ENCODE measurements at regions not wholly inside any gene's neighbourhood (a gene's known extent, or its start where the extent isn't known, plus 50 kb on each side); places are given as distances from the start of the nearest gene placed in this dataset.

DNA sequence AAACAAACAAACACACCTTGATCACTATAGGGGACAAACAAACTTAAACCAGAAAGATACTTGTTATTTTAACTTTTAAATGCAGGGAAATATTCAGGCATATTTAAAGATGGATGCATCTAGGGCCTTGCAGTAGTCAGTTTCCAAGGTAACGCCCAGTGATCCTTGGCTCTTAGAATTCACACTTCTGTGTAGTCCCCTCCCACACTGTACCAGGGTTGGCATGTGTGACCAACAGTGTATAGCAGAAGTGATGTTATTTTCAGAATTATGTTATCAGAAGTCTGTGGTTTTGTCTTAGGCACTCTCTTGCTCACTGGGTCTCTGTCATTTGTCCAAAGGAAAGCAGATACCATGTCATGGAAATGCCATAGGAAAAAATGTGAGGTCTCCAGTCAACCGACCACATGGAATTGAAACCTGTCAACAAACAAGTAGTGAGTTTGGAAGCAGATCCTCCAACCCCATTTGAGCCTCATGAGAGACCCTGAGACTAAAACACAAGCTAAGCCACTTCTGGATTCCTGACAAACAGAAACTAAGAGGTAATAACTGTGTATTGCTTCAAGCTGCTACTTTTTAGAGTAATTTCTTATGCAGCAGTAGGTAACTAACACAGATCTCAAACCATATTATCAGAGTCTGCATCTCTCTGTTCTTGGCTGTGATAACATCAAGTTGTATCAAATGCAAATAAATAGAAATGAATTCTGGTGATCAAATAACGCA, 670.3 kb downstream of the KCTD8 start:
- WGBS, 4 donors: 75 to 81% (median 78%) methylated on average over 3 of the region's 3 CpGs
- intact Hi-C loops (cut with DNase I): loop anchor here in 1 of 2 donors (10.0 kb wide), 1 partner anchor 716 kb away; no protein-coding TSS in a partner anchor

GRCh38 chr4:43781125-43781524, 667.5 kb downstream of the KCTD8 start:
- no peaks in the 10 kb centered on the region for H3K4me1 ChIP-seq (replicated peaks in 1 of 2)
- H3K27ac ChIP-seq: no peak overlapping the region
- no peaks in the 10 kb centered on the region for H3K27me3 ChIP-seq
- no peak for TF ChIP-seq POLR2A (IDR thresholded peaks at IDR 0.05)
- TF ChIP-seq, protein P1, sequence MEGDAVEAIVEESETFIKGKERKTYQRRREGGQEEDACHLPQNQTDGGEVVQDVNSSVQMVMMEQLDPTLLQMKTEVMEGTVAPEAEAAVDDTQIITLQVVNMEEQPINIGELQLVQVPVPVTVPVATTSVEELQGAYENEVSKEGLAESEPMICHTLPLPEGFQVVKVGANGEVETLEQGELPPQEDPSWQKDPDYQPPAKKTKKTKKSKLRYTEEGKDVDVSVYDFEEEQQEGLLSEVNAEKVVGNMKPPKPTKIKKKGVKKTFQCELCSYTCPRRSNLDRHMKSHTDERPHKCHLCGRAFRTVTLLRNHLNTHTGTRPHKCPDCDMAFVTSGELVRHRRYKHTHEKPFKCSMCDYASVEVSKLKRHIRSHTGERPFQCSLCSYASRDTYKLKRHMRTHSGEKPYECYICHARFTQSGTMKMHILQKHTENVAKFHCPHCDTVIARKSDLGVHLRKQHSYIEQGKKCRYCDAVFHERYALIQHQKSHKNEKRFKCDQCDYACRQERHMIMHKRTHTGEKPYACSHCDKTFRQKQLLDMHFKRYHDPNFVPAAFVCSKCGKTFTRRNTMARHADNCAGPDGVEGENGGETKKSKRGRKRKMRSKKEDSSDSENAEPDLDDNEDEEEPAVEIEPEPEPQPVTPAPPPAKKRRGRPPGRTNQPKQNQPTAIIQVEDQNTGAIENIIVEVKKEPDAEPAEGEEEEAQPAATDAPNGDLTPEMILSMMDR (IDR thresholded peaks at IDR 0.05): no peak
- no peak for DNase-seq
- intact Hi-C loops (cut with DNase I): no loop called here
- no peaks in the 10 kb centered on the region for H3K36me3 ChIP-seq (replicated peaks in 1 of 2)
- no peaks in the 10 kb centered on the region for H3K9me3 ChIP-seq (replicated peaks in 1 of 3)
- no peak overlapping the region for H3K4me3 ChIP-seq

More for the DNA sequence above, 670.3 kb downstream of the KCTD8 start:
- Histone ChIP-seq H3K27ac (no peak overlapping the region), H3K27me3 (no peaks in the 10 kb centered on the region), H3K9me3 (replicated peaks in 1 of 3) (no peaks in the 10 kb centered on the region), H3K4me3 (no peak overlapping the region), H3K36me3 (replicated peaks in 1 of 2) (no peaks in the 10 kb centered on the region), H3K4me1 (replicated peaks in 1 of 2) (no peaks in the 10 kb centered on the region)
- TF ChIP-seq POLR2A (IDR thresholded peaks at IDR 0.05): no peak
- TF ChIP-seq, protein P1 (IDR thresholded peaks at IDR 0.05): no peak
- no peak for DNase-seq

- Histone ChIP-seq H3K27ac (no peak overlapping the region), H3K36me3 (replicated peaks in 1 of 2) (no peaks in the 10 kb centered on the region), H3K4me1 (replicated peaks in 1 of 2) (no peaks in the 10 kb centered on the region), H3K9me3 (replicated peaks in 1 of 3) (no peaks in the 10 kb centered on the region), H3K27me3 (no peaks in the 10 kb centered on the region), H3K4me3 (no peak overlapping the region)
- no peak for TF ChIP-seq POLR2A (IDR thresholded peaks at IDR 0.05)
- TF ChIP-seq, protein P1 (IDR thresholded peaks at IDR 0.05): no peak
- 67 to 77% (median 70%) methylated on average over 3 of the region's 3 CpGs for WGBS, 4 donors
- intact Hi-C loops (cut with DNase I): no loop called here
- DNase-seq: no peak
Measured at GRCh38 chr4:43782391-43782790, 666.2 kb downstream of the KCTD8 start.

- no peak for DNase-seq
- Histone ChIP-seq H3K36me3 (replicated peaks in 1 of 2) (no peaks in the 10 kb centered on the region), H3K4me1 (replicated peaks in 1 of 2) (no peaks in the 10 kb centered on the region), H3K4me3 (no peak overlapping the region), H3K9me3 (replicated peaks in 1 of 3) (no peaks in the 10 kb centered on the region), H3K27ac (no peak overlapping the region), H3K27me3 (no peaks in the 10 kb centered on the region)
- intact Hi-C loops (cut with DNase I): no loop called here
- 20 to 33% (median 24%) methylated on average over 1 of the region's 1 CpG for WGBS, 4 donors
- TF ChIP-seq, protein P1 (IDR thresholded peaks at IDR 0.05): no peak
- no peak for TF ChIP-seq POLR2A (IDR thresholded peaks at IDR 0.05)
Measured at GRCh38 chr4:43816116-43816515, 632.5 kb downstream of the KCTD8 start.

All from adrenal gland (tissue), 9 donors.